ENCODE measurements at regions not wholly inside any gene's neighbourhood (a gene's known extent, or its start where the extent isn't known, plus 50 kb on each side); places are given as distances from the start of the nearest gene placed in this dataset.

DNA sequence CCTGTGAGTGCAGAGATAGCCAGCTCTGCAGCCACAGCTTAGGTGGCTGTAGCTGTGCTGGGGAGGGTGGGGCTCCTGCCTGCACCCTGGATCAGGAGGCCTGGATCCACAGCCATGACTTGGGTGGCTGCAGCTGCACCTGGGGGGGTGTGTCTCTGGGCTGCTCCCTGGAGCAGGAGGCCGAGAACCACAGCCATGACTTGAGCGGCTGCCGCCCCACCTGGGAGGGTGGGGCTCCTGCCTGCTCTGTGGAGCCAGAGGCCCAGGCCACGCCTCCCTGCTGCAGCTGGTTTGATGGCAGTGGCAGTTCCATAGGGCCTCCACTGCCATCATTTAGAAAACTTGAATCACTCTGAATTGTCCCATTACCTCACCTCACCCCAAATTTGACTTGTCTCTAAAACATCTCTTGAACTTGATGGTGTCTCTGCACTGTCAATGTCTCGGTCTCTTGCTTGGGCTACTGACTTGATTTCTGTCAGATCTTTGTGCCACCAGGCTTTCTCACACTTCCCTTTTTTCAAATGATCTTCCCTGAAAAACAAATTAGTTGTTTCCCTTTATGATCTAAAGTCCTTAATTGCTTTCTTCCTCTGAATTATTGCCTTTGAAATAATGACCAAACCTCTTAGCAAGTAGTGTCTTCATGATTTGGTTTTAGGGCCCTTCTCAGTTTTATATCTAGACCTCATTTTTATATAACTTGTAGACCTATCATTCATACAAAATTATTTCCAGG is 313.2 kb upstream of the MME start:
- H3K9ac ChIP-seq (ENCODE audit: low read depth, low read length), result no peak overlapping the region
- H3K27ac ChIP-seq (ENCODE audit: low read depth, low read length), result no peak overlapping the region
- H3K4me1 ChIP-seq (ENCODE audit: control insufficient read depth, insufficient read depth, low read length), result no peaks in the 10 kb centered on the region
- H3K36me3 ChIP-seq (ENCODE audit: control insufficient read depth, insufficient read depth, low read length), result no peaks in the 10 kb centered on the region
- H3K9me3 ChIP-seq (ENCODE audit: control insufficient read depth, insufficient read depth, low read length), result peaks cover 3% of the 10 kb centered on the region; the same call in 1 of the 2 replicates
- no peak overlapping the region for H3K4me3 ChIP-seq (ENCODE audit: low read depth, low read length)
- H3K27me3 ChIP-seq (ENCODE audit: control insufficient read depth, insufficient read depth, low read length), result no peaks in the 10 kb centered on the region

DNA sequence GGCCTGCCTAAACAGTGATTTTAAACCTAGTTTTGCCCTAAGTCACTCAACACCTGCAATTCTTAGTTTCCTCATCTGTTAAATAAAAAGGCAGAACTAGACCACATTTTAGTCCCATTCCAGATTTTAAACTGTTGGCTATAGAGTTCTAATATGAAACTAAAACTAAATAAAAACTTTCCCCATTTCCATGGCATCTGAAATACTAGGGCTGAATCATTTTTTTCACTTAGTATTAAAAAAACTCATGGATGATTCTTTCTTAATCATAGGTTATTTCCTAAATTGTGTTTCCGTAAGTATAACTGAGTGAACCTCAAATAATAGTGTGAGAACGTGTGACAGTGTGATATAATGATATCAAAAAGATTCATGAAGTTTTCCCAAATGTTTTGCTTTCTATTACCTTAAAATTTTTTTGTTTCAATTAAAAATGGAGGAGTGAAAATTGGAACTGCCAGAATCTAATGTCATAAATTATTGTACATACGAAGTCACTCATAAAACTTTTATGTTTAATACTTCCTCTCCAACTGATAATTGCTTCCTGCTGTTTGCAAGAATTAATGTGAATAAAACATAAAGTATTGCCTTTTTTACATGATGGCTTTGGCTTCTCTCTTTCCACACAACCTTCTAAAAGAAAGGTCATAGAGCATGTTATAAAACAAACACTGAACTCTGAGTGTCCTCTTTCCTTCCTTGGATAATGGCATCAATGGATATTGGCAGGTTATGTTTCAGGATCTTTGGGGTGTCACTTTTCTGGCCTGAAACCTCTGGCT is 315.1 kb upstream of the MME start:
- Histone ChIP-seq H3K27me3 (ENCODE audit: control insufficient read depth, insufficient read depth, low read length) (no peaks in the 10 kb centered on the region), H3K4me1 (ENCODE audit: control insufficient read depth, insufficient read depth, low read length) (no peaks in the 10 kb centered on the region), H3K4me3 (ENCODE audit: low read depth, low read length) (no peak overlapping the region), H3K36me3 (ENCODE audit: control insufficient read depth, insufficient read depth, low read length) (no peaks in the 10 kb centered on the region), H3K9me3 (ENCODE audit: control insufficient read depth, insufficient read depth, low read length) (peaks cover 3% of the 10 kb centered on the region; the same call in 1 of the 2 replicates), H3K9ac (ENCODE audit: low read depth, low read length) (no peak overlapping the region), H3K27ac (ENCODE audit: low read depth, low read length) (no peak overlapping the region)

DNA sequence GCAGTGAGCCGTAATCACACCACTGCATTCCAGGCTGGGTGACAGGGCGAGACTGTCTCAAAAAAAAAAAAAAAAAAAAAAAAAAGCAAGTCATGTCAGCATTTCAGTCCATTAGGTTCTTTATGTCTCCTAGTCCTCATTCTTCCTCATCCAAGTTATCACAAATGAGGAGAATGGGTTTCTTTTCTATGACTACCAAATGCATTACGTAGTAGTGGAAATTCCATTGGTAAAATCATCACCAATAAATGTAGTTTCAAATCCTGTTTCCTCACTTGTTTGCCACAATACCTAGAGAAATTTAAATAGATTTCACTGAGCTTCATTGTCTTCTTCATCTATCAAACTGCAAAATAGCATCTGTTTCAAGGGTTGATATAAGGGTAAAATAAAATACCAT is 317.6 kb upstream of the MME start:
- Histone ChIP-seq H3K9ac (ENCODE audit: low read depth, low read length) (no peak overlapping the region), H3K27me3 (ENCODE audit: control insufficient read depth, insufficient read depth, low read length) (no peaks in the 10 kb centered on the region), H3K4me3 (ENCODE audit: low read depth, low read length) (no peak overlapping the region), H3K36me3 (ENCODE audit: control insufficient read depth, insufficient read depth, low read length) (no peaks in the 10 kb centered on the region), H3K4me1 (ENCODE audit: control insufficient read depth, insufficient read depth, low read length) (no peaks in the 10 kb centered on the region), H3K27ac (ENCODE audit: low read depth, low read length) (no peak overlapping the region), H3K9me3 (ENCODE audit: control insufficient read depth, insufficient read depth, low read length) (peaks cover 3% of the 10 kb centered on the region; the same call in 1 of the 2 replicates)

DNA sequence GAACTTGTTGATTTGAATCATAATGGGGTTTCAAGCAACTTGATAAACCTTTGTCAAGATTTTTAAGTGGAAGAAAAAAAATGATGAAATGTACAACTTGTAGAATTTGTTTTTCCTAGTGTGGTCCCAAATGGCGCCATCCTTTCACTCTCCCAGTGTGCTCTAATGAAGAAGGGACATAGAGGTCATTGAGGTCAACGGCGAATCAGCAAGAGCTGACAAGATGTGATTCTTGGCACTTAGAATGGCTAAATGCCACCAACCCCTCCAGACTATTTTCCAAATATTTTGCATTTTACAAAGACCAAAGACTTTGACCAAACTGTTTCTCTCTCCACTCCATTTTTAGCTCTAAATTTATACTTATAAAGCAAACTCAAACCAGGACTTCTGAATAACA is 320.2 kb upstream of the MME start:
- Histone ChIP-seq H3K27me3 (ENCODE audit: control insufficient read depth, insufficient read depth, low read length) (no peaks in the 10 kb centered on the region), H3K9ac (ENCODE audit: low read depth, low read length) (no peak overlapping the region), H3K9me3 (ENCODE audit: control insufficient read depth, insufficient read depth, low read length) (no peaks in the 10 kb centered on the region), H3K27ac (ENCODE audit: low read depth, low read length) (no peak overlapping the region), H3K4me3 (ENCODE audit: low read depth, low read length) (no peak overlapping the region), H3K36me3 (ENCODE audit: control insufficient read depth, insufficient read depth, low read length) (no peaks in the 10 kb centered on the region), H3K4me1 (ENCODE audit: control insufficient read depth, insufficient read depth, low read length) (no peaks in the 10 kb centered on the region)

DNA sequence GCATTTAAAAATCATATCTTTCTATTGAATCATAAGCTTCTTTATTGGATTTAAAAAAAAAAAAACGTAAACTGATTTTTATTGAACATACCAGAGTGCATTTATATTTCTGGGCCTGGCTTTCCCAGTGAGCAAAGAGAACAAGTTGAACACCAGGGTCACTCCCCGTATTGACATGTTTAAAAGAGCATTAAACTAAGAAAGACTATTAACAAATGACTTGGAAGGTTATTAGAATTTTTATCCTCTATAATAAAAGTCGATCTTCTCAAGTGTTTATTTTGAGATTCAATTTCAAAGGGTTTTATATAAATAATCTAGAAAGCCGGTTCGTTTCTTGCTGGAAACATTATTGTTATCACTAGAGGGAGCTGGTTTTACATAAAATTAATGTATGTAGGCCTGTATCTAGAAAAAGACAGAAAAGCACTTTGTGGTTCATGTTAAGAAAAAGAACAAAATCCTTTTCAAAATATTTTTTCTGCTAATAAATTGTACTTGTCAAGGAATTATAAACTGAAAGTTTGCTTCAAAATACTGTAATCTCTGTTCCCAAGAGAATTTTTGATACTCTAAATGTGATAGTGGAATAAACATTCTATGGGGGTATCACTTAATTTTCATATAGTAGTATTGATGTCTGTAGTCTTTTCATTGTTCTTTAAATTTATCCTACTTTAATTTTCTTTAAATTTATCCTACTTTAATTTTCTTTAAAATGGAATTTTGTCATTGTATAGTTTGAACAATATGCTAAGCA is 321.8 kb upstream of the MME start:
- no peaks in the 10 kb centered on the region for H3K36me3 ChIP-seq (ENCODE audit: control insufficient read depth, insufficient read depth, low read length)
- no peak overlapping the region for H3K9ac ChIP-seq (ENCODE audit: low read depth, low read length)
- no peaks in the 10 kb centered on the region for H3K27me3 ChIP-seq (ENCODE audit: control insufficient read depth, insufficient read depth, low read length)
- no peaks in the 10 kb centered on the region for H3K4me1 ChIP-seq (ENCODE audit: control insufficient read depth, insufficient read depth, low read length)
- no peak overlapping the region for H3K4me3 ChIP-seq (ENCODE audit: low read depth, low read length)
- H3K9me3 ChIP-seq (ENCODE audit: control insufficient read depth, insufficient read depth, low read length), result no peaks in the 10 kb centered on the region
- H3K27ac ChIP-seq (ENCODE audit: low read depth, low read length), result no peak overlapping the region

DNA sequence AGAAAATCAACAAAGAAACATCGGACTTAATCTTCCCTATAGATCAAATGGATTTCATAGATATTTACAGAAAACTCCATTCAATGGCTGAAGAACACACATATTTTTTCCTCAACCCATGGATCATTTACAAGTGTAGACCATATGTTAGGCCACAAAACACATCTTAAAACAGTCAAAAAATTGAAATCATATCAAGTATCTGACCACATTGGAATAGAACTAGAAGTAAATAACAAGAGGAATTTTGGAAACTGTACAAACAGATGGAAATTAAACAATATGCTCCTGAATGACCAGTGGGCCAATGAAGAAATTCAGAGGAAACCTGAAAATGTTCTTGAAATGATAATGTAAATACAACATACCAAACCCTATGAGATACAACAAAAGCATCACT is 323.1 kb upstream of the GPR149 start:
- Histone ChIP-seq H3K4me1 (ENCODE audit: control insufficient read depth, insufficient read depth, low read length) (no peaks in the 10 kb centered on the region), H3K4me3 (ENCODE audit: low read depth, low read length) (no peak overlapping the region), H3K9me3 (ENCODE audit: control insufficient read depth, insufficient read depth, low read length) (no peaks in the 10 kb centered on the region), H3K27ac (ENCODE audit: low read depth, low read length) (no peak overlapping the region), H3K9ac (ENCODE audit: low read depth, low read length) (no peak overlapping the region), H3K36me3 (ENCODE audit: control insufficient read depth, insufficient read depth, low read length) (no peaks in the 10 kb centered on the region), H3K27me3 (ENCODE audit: control insufficient read depth, insufficient read depth, low read length) (no peaks in the 10 kb centered on the region)

DNA sequence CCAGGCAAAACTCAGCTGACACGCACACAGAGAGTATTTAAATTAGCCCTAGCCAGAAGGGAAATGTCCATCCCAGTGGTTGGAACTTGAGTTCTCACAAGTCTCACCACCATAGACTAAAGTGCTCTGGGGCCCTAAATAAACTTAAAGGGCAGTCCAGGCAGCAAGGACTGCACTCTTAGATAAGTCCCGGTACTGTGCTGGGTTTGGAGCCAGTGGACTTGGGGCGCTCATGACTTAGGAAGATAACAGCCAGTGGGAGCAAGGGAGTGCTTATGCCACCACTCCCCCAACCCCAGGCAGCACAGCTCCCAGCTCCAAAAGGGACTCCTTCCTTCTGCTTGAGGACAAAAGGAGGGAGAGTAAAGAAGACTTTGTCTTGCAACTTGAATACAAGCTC is 319.5 kb upstream of the GPR149 start:
- no peak overlapping the region for H3K27ac ChIP-seq (ENCODE audit: low read depth, low read length)
- H3K36me3 ChIP-seq (ENCODE audit: control insufficient read depth, insufficient read depth, low read length), result no peaks in the 10 kb centered on the region
- no peak overlapping the region for H3K4me3 ChIP-seq (ENCODE audit: low read depth, low read length)
- H3K9me3 ChIP-seq (ENCODE audit: control insufficient read depth, insufficient read depth, low read length), result no peaks in the 10 kb centered on the region
- no peaks in the 10 kb centered on the region for H3K4me1 ChIP-seq (ENCODE audit: control insufficient read depth, insufficient read depth, low read length)
- no peak overlapping the region for H3K9ac ChIP-seq (ENCODE audit: low read depth, low read length)
- H3K27me3 ChIP-seq (ENCODE audit: control insufficient read depth, insufficient read depth, low read length), result no peaks in the 10 kb centered on the region

DNA sequence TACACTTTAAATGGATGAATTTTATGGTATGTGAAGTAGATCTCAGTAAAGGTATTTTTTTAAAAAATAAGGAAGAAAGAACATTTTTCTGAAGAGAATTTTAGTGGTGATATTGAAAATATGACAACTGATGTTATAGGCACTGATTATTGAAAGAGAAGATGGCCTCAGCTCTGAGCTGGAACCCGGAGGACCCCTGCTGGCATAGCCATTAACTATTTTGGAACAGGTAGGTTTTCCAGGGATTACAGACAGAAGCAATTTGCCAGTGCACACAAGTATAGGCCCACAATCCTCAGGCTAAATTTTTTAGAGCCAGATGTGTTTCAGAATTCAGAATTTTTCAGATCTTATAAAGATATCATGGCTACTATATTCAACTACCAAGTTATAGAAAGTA is 315.9 kb upstream of the GPR149 start:
- Histone ChIP-seq H3K4me3 (ENCODE audit: low read depth, low read length) (no peak overlapping the region), H3K9ac (ENCODE audit: low read depth, low read length) (no peak overlapping the region), H3K27ac (ENCODE audit: low read depth, low read length) (no peak overlapping the region), H3K9me3 (ENCODE audit: control insufficient read depth, insufficient read depth, low read length) (peaks cover 4% of the 10 kb centered on the region; the same call in 1 of the 2 replicates), H3K27me3 (ENCODE audit: control insufficient read depth, insufficient read depth, low read length) (no peaks in the 10 kb centered on the region), H3K4me1 (ENCODE audit: control insufficient read depth, insufficient read depth, low read length) (no peaks in the 10 kb centered on the region), H3K36me3 (ENCODE audit: control insufficient read depth, insufficient read depth, low read length) (no peaks in the 10 kb centered on the region)

DNA sequence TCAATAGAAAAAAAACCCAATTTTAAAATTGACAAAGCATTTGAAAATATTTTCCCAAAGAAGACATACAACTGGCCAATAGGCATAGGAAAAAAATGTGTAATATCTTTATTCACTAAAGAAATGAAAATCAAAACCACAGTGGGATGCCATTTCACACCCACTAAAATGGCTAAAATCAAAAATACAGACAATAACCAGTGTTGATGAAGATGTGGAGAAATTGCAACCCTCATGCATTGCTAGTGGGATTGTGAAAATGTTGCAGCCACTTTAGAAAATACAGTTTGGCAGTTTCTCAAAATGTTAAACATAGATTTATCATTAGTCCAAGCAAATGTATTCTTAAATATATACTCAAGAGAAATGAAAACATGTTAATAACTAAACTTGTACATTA is 315.1 kb upstream of the GPR149 start:
- Histone ChIP-seq H3K36me3 (ENCODE audit: control insufficient read depth, insufficient read depth, low read length) (no peaks in the 10 kb centered on the region), H3K27me3 (ENCODE audit: control insufficient read depth, insufficient read depth, low read length) (no peaks in the 10 kb centered on the region), H3K9me3 (ENCODE audit: control insufficient read depth, insufficient read depth, low read length) (peaks cover 4% of the 10 kb centered on the region; the same call in 1 of the 2 replicates), H3K27ac (ENCODE audit: low read depth, low read length) (no peak overlapping the region), H3K9ac (ENCODE audit: low read depth, low read length) (no peak overlapping the region), H3K4me3 (ENCODE audit: low read depth, low read length) (no peak overlapping the region), H3K4me1 (ENCODE audit: control insufficient read depth, insufficient read depth, low read length) (no peaks in the 10 kb centered on the region)

DNA sequence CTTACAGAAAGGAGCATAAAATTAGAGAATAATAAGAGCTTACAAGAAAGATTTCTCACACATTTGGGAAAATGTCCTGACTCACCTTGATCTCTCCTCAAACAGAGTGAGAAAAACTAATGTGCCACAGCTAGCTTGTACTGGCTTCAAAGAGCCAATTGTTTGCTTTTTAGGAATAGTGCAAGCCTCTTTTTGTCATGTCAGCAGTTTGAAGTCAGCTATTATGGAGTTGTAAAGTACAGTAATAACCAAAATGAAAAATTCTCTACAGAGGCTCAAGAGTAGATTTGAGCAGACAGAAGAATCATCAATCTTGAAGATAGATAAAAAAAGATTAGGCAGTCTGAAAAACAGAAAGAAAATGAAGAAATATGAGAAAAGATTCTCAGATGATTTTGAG is 313.4 kb upstream of the GPR149 start:
- Histone ChIP-seq H3K9me3 (ENCODE audit: control insufficient read depth, insufficient read depth, low read length) (peaks cover 4% of the 10 kb centered on the region; the same call in 1 of the 2 replicates), H3K27ac (ENCODE audit: low read depth, low read length) (no peak overlapping the region), H3K4me1 (ENCODE audit: control insufficient read depth, insufficient read depth, low read length) (no peaks in the 10 kb centered on the region), H3K4me3 (ENCODE audit: low read depth, low read length) (no peak overlapping the region), H3K9ac (ENCODE audit: low read depth, low read length) (no peak overlapping the region), H3K36me3 (ENCODE audit: control insufficient read depth, insufficient read depth, low read length) (no peaks in the 10 kb centered on the region), H3K27me3 (ENCODE audit: control insufficient read depth, insufficient read depth, low read length) (no peaks in the 10 kb centered on the region)

DNA sequence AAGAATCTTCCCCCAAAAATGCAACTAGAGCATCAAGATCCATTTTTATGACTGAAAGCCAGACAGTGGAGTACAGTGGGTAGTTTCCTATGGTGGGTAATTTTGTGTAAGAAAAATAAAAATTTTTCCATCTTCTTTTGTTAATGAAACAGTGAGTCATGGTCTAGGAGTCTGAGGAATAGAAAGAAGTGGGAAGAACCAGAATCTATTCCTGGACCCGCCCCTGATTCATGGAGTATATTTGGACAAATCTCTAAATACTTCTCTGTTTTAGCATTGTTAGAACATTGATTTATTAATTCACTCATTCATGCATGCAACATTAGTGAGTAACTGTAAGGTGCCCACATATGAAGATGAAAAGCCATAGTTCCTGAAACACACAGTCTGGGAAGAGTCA is 304.5 kb upstream of the GPR149 start:
- Histone ChIP-seq H3K4me1 (ENCODE audit: control insufficient read depth, insufficient read depth, low read length) (no peaks in the 10 kb centered on the region), H3K36me3 (ENCODE audit: control insufficient read depth, insufficient read depth, low read length) (no peaks in the 10 kb centered on the region), H3K9ac (ENCODE audit: low read depth, low read length) (no peak overlapping the region), H3K27me3 (ENCODE audit: control insufficient read depth, insufficient read depth, low read length) (no peaks in the 10 kb centered on the region), H3K4me3 (ENCODE audit: low read depth, low read length) (no peak overlapping the region), H3K27ac (ENCODE audit: low read depth, low read length) (no peak overlapping the region), H3K9me3 (ENCODE audit: control insufficient read depth, insufficient read depth, low read length) (no peaks in the 10 kb centered on the region)
